Activated T-helper 9 cell treated with anti-CD3 and anti-CD28 coated beads, Interleukin-2, amount 50 U/mL, for 16 hours (primary cell): ENCODE measurements at regions not wholly inside any gene's neighbourhood (a gene's known extent, or its start where the extent isn't known, plus 50 kb on each side); places are given as distances from the start of the nearest gene placed in this dataset.

Experiments
- DNase-seq: peaks from one replicate; pipeline ENCODE4 v3.0.0-alpha.2; 2020; ENCODE audit warnings: low read depth

GRCh38 chr2:7598402-7598801 is 681.2 kb downstream of the RNF144A start:
- no peak for DNase-seq

- no peak for DNase-seq
These were observed 682.4 kb downstream of the RNF144A start for GRCh38 chr2:7599462-7600258.

- DNase-seq: no peak
These were observed 684.8 kb downstream of the RNF144A start for GRCh38 chr2:7601990-7602389.

DNA sequence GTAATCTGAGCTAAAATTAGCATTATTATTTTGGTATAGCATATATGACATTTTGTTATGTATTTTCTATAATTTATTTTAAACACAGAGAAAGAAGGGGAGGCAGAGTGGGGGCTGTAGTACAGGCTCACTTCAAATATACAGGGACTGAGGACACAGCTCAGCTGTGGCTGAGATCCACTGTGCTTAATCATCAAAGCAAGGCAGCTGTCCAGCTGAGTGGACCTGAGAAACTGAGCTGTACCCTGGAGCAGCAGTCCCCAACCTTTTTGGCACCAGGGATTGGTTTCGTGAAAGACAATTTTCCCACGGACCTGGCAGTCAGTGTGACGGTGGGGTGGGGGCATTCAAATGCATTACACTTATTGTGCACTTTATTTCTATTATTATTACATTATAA is 687.2 kb downstream of the RNF144A start:
- DNase-seq: no peak

DNA sequence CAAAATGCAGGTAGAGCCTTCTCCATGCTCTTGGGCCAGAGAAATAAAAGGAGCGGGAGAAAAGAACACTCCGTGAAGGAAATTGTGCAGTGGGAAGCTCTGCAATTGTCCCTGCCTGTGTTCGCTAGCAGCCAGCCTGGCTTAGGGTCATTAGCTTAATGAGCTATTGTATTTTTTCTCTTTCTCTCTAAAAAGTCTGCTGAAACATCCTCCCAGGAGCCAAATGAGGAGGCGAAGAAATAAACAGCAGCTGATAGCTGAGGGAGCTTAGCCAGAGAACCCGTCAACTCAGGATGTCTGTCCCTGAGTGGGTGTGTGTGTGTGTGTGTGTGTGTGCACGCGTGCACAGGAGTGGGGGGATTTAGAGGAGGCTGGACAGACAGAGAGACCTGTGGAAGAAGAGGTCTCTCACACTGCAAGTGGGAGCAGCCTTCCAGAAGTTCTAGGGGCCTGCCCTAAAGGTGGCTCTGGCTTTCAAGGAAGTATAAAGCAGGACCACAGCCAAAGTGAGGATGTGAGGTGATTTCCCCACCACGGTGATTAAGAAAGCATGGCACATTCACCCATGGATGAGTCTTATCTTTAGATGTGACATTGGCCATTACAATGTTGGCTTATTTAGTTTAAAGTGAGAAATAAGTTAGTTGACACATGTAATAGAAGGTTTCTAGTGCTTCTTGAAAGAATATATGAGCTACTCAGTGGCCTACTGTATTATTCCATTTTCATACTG is 690.4 kb downstream of the RNF144A start:
- no peak for DNase-seq

DNA sequence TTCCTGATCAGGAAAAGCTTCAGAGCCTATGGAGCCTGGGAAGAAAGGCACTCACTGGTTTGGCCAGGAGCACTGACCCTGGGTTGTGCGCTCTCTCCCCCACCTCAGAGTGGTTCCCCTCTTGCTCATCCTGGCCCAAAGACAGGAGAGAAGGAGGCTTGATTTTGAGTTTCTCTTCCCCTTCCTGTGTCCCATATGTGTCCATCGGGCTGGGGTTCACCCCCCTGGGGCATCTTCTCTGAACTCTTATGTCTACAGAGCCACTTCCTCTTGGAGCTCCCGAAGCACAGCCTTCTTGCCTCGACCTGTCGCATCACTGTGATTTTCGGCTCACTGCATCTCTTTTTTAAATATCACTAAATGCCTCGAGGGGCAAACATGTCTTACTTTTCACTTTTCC is 692.3 kb downstream of the RNF144A start:
- no peak for DNase-seq

- DNase-seq: no peak
These were observed 692.8 kb downstream of the RNF144A start for GRCh38 chr2:7609974-7610373.

GRCh38 chr2:7611750-7612149 is 694.5 kb downstream of the RNF144A start:
- no peak for DNase-seq

DNA sequence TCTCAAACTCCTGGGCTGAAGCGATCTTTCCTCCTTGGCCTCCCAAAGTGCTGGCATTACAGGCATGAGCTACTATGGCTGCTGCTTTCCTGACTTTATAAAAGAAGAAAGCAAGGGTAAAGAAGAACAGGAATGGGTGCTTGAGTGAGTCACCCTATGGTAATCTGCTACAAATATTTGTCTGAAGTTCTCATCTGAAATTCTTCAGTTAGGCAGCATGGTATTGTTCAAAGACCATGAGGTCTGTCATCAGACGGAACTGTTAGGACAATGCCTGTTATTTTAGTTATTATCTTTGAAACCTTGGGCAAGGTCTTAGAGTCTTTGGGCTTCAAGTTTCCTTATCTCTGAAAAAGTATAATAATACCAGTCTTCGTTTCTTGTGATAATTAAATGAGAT is 695.8 kb downstream of the RNF144A start:
- no peak for DNase-seq

DNA sequence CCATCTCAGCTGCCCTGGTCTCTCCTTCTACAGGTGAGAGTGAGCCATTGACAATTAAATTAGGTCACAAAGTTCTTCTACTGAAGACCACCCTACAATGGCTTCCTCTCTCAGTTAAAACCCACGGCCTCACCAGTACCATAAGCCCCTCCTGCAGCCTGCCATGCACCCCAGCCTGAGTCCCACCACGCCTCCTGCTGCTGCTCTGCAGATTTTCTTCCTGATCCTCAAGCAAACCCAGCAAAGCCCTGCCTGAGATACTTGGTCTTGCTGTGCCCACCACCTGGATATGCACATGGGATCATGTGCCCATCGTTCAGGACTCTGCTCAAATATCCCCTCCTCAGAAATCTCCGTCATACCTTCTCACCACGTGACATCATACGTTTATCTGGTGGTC is 696.6 kb downstream of the RNF144A start:
- DNase-seq: no peak

- no peak for DNase-seq
These were observed 700.8 kb downstream of the RNF144A start for GRCh38 chr2:7618031-7618430.

DNA sequence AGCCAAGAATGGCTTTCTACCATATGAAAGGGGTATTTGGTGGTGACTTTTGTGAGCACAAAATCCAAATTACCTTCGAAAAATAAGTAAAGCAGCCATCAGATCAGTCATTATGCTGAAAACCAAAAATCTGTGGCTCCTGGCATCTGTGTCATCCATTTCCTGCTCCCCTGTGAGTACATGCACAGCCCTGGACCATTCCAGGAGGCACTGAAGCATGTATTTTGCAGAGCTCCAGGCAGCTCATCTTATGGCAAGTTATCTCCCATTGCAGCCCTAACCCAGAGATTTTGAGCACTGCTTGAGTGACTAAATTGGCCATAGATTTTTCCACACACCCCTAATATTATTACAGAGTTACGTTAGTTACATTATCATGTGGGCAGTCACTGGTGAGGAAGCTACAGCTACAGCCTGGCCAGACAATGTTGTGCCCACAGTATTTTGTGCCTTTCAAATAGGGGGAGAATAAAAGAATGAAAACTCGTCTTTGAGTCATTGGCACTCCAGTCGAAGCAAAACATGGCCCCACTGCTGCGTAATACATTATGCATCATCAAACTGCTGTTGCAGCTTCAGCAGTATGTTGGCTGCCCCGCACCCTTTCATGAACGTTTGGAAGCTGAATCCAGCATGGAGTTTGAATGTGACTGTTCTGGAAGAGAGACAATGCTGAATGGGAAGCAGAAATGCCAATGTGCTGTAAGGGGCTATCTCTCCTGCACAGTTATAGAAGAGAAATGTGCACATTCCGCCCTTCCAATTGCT is 702.2 kb downstream of the RNF144A start:
- DNase-seq: no peak

GRCh38 chr2:7620255-7620654 is 703.0 kb downstream of the RNF144A start:
- no peak for DNase-seq

DNA sequence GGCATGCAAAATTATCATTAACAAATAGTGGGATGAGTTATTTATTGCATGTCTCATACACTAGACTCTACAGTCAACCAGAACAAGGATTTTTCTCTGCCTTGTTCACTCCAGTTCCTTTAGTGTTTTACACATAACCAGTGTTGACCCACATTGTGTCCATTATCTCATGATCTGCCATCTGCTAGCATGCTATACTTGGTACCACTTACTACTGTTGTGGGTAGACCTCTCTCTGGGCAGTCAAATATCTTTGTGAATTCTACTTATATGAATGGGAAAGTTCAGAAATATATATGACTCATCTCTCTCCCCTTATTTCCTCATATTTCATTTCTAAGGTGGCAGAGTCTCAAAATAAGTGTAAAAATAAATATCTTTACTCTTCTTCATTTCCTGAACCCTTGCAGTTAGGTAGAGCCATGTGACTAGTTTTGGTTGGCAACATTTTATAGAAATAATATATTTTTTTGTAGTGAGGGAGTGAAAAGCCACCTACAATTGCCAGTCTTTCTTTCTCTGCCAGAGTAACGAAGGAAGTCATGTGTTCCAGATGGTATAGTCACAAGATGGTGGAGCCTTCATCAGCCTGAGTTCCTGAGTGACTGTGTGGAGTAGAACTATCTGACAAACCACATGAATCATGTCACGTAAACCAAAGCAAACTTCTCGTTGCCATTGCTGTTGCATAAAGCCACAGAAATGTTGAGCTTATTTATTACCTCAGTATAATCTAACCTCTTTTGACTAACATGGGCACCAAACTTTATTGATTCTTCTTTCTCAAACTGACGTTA is 704.0 kb downstream of the RNF144A start:
- no peak for DNase-seq

- DNase-seq: no peak
These were observed 708.4 kb downstream of the RNF144A start for GRCh38 chr2:7625392-7626138.

DNA sequence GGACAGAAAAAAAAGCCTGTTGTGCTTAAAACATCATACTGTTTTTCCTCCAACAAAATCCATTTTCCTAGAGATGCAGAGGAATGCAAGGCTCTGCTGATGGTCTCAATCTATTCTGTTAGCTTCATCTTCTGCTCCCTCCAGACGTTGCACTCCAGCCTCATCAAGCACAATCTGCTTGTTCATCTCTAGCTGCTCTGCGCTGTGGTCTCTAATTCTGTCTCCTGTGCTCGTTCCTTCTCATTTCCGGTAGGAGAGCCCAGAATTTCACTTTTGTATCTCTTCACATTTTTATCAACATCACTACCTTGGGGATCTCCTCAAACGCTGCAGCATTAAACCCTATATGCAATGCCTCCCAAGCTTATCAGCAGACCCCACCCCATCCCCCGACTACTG is 708.9 kb downstream of the RNF144A start:
- DNase-seq: no peak

GRCh38 chr2:7627583-7627982 is 710.4 kb downstream of the RNF144A start:
- no peak for DNase-seq

DNA sequence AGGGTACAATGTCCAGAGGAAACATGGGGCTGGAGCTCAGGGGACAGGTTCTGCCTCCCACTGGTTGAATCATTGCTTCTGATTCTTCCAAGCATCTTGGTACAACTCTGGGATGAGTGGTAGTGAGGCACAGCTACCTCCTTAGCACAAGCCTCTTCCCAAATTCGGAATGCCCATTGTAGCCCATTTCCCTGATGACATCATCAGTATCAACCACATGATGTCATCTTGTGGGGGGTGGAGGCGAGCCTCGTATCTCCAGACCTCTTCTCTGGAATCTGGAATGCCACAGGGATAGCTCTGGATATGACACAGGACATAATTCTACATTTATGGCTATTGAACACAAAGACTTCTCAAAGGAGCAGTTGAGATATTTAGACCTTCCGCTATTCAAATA is 715.2 kb downstream of the RNF144A start:
- no peak for DNase-seq

DNA sequence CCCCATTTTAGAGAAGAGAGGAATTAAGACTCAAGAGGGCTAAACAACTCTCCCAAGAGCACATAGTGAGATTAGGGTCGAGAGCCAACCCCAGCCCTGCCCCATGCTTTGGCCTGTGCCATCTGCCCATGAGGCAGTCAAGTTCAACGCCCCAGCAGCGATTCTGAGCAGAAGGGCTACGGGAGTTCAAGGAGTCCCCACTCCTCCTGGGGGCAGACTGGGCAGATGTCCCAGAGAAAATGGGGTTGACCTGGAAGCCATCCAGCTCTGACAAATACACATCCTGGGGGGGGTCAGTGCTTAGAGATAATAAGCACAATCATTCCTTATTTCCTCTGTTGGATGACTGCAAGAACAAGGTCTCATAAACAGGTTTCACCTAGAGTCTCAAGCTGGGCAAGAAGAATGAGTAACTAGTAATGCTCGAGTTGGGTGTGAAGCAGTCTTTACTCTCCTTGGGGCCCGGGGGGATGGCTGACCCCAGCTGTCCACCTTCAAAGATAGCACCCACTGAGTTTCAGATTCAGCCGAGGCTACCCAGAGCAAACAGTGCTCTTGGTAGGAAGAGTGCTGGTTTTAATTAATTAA is 716.4 kb downstream of the RNF144A start:
- no peak for DNase-seq

GRCh38 chr2:7634409-7634808 is 717.2 kb downstream of the RNF144A start:
- DNase-seq: no peak

DNA sequence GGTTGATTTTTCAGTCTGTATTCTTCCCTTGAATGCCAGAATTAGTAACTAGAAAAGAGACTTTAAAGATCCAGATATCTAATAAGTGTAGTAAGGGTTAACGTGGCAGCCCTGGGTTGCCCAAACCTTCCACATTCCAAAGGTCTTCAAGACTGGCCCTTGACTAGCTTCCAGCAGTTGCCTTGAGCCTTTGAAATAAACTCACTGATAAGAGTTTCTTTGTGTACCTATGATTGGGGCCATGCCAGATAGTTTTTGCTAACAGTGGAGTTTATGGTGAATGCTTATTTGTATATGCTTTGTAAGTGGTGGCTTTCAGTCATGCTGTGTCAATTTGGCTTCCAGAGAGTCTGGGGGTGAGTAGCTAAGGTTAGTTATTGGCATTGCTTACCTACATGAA is 722.3 kb downstream of the RNF144A start:
- no peak for DNase-seq
